GM12875 (cell line): ENCODE measurements at regions not wholly inside any gene's neighbourhood (a gene's known extent, or its start where the extent isn't known, plus 50 kb on each side); places are given as distances from the start of the nearest gene placed in this dataset.

ENCODE experiments used
- H3K4me3 ChIP-seq: one replicate; pipeline ENCODE4 v1.5.1; 2011; ENCODE audit warnings: low read depth, low read length, control low read depth
- TF ChIP-seq, protein P1 (sequence below): IDR thresholded peaks from 2 replicates; pipeline ENCODE4 v1.5.1; 2011; ENCODE audit warnings: low read depth, mild to moderate bottlenecking, control low read depth, inconsistent platforms, low read length, moderate library complexity, borderline replicate concordance; ENCODE audit not compliant: insufficient read depth

- TF ChIP-seq, protein P1, sequence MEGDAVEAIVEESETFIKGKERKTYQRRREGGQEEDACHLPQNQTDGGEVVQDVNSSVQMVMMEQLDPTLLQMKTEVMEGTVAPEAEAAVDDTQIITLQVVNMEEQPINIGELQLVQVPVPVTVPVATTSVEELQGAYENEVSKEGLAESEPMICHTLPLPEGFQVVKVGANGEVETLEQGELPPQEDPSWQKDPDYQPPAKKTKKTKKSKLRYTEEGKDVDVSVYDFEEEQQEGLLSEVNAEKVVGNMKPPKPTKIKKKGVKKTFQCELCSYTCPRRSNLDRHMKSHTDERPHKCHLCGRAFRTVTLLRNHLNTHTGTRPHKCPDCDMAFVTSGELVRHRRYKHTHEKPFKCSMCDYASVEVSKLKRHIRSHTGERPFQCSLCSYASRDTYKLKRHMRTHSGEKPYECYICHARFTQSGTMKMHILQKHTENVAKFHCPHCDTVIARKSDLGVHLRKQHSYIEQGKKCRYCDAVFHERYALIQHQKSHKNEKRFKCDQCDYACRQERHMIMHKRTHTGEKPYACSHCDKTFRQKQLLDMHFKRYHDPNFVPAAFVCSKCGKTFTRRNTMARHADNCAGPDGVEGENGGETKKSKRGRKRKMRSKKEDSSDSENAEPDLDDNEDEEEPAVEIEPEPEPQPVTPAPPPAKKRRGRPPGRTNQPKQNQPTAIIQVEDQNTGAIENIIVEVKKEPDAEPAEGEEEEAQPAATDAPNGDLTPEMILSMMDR: no peak
Measured at GRCh38 chr7:114788706-114789105, 133.2 kb upstream of the MDFIC start.

GRCh38 chr7:114789161-114789560, 132.7 kb upstream of the MDFIC start:
- H3K4me3 ChIP-seq: no peak overlapping the region
- TF ChIP-seq, protein P1: no peak

More at GRCh38 chr7:114788706-114789105, 133.2 kb upstream of the MDFIC start:
- no peak overlapping the region for H3K4me3 ChIP-seq

GRCh38 chr7:114789871-114790311, 132.0 kb upstream of the MDFIC start:
- no peak overlapping the region for H3K4me3 ChIP-seq
- TF ChIP-seq, protein P1: no peak

GRCh38 chr7:114790521-114790920, 131.4 kb upstream of the MDFIC start:
- TF ChIP-seq, protein P1: no peak
- no peak overlapping the region for H3K4me3 ChIP-seq

- TF ChIP-seq, protein P1: no peak
- no peak overlapping the region for H3K4me3 ChIP-seq
Measured at GRCh38 chr7:114791771-114792170, 130.1 kb upstream of the MDFIC start.

DNA sequence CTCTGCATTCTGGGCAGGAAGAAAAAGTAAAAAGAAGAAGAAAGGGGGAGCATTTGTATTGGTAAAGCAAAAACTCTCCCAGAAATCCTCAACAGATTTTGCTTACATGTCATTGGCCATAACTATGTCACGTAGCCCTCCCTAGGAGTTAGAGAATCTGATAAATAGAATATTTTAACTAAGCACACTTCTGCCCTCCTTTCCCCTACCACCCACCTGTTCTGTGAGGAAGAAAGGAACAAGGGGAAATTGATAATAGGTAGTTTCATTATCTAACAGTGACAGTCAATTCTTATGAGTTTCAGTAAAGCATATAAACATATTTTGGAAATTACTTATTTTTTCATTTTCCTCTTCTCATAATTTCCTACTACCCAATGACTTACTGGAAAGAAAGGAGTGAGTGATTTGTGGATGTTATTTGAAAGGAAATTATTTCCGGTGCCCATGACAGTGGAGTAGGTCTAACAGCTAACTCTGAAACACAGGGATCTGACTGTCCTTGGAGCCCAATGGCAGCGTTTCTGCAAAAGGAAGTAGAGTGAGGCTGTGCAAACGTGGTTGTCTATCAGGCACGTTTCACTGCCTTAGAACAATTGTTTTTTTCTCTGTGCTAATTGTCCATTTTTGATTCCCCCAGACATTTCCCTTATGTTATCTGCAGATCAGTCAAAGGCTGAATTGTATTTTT, 128.6 kb upstream of the MDFIC start:
- no peak overlapping the region for H3K4me3 ChIP-seq
- TF ChIP-seq, protein P1: no peak

DNA sequence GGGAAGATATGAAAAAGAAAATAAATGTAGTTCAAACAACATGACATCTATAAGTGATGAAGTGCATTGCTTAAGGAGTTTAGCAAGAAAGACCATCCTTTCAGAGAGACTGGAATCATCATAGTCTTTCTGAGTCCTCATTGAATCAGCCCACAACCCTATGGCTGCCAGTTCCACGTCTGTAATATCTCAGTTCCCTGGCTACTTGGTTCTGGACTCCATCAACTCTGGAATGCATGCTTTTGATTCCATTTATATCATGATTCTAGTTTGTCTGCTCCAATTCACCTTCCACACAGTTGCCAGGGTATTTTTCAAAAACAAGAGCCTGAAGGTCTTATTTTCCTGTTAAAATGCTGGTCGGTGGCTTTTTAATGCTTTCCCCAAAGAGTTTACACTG, 126.4 kb upstream of the MDFIC start:
- TF ChIP-seq, protein P1: no peak

More for the DNA sequence above, 126.4 kb upstream of the MDFIC start:
- H3K4me3 ChIP-seq: no peak overlapping the region
